ENCODE measurements at regions not wholly inside any gene's neighbourhood (a gene's known extent, or its start where the extent isn't known, plus 50 kb on each side); places are given as distances from the start of the nearest gene placed in this dataset.

- TF ChIP-seq CTCF (IDR thresholded peaks at IDR 0.05; ENCODE audit: insufficient read depth, low read depth, low read length): no peak
- no peak for TF ChIP-seq EZH2 (IDR thresholded peaks at IDR 0.05; ENCODE audit: insufficient read depth, low read length)
- Histone ChIP-seq H3K4me3 (ENCODE audit: insufficient read depth, low read depth, low read length) (no peak overlapping the region), H3K36me3 (ENCODE audit: insufficient read depth, low read length) (no peaks in the 10 kb centered on the region), H4K20me1 (ENCODE audit: insufficient read depth, low read length) (no peaks in the 10 kb centered on the region), H3K4me1 (ENCODE audit: insufficient read depth, low read length) (no peaks in the 10 kb centered on the region), H3K4me2 (ENCODE audit: low read length) (no peak overlapping the region), H2AFZ (ENCODE audit: low read depth, low read length) (no peak overlapping the region), H3K27ac (ENCODE audit: low read depth, low read length) (no peak overlapping the region), H3K27me3 (ENCODE audit: insufficient read depth, low read length) (no peaks in the 10 kb centered on the region), H3K9ac (ENCODE audit: low read length) (no peak overlapping the region), H3K79me2 (ENCODE audit: insufficient read depth, low read length) (no peaks in the 10 kb centered on the region), H3K9me3 (ENCODE audit: insufficient read depth, low read depth, low read length) (no peaks in the 10 kb centered on the region)
- Mint-ChIP-seq H3K4me3 (ENCODE audit: unreplicated experiment) (no peak overlapping the region), H3K9me3 (ENCODE audit: unreplicated experiment) (no peaks in the 10 kb centered on the region), H3K27me3 (ENCODE audit: low read depth, unreplicated experiment) (no peaks in the 10 kb centered on the region), H3K4me1 (ENCODE audit: low read depth, unreplicated experiment) (no peaks in the 10 kb centered on the region), H3K36me3 (ENCODE audit: low read depth, unreplicated experiment) (no peaks in the 10 kb centered on the region), H3K27ac (ENCODE audit: unreplicated experiment) (no peak overlapping the region)
- DNase-seq (ENCODE audit: low read depth) (no peak), FAIRE-seq (no peak)
Observed at GRCh38 chr11:39174196-39174595, 2285.3 kb downstream of the LRRC4C start.

DNA sequence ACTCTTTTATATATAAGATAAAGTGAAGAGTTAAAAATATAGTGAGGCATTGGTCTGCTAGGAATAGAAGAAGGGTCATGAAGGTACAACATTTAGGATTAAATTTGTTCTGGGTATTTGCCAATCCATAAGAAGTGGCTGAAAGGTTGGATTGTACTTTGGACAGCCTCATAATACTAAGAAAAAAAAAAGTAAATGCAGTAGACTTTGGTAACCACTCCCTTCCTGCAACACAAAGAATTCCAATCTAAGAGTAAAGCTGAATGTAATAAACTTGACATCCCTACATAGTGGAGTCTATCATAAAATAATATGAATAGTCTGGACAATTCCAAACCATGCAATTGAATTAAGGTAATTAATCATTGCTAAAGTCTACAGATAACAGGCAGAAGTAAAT, 2294.4 kb downstream of the LRRC4C start:
- Mint-ChIP-seq H3K4me3 (ENCODE audit: unreplicated experiment) (no peak overlapping the region), H3K4me1 (ENCODE audit: low read depth, unreplicated experiment) (no peaks in the 10 kb centered on the region), H3K27ac (ENCODE audit: unreplicated experiment) (no peak overlapping the region), H3K9me3 (ENCODE audit: unreplicated experiment) (no peaks in the 10 kb centered on the region), H3K27me3 (ENCODE audit: low read depth, unreplicated experiment) (no peaks in the 10 kb centered on the region), H3K36me3 (ENCODE audit: low read depth, unreplicated experiment) (no peaks in the 10 kb centered on the region)
- Histone ChIP-seq H3K36me3 (ENCODE audit: insufficient read depth, low read length) (no peaks in the 10 kb centered on the region), H4K20me1 (ENCODE audit: insufficient read depth, low read length) (no peaks in the 10 kb centered on the region), H3K27ac (ENCODE audit: low read depth, low read length) (no peak overlapping the region), H3K4me3 (ENCODE audit: insufficient read depth, low read depth, low read length) (no peak overlapping the region), H3K4me2 (ENCODE audit: low read length) (no peak overlapping the region), H3K9ac (ENCODE audit: low read length) (no peak overlapping the region), H2AFZ (ENCODE audit: low read depth, low read length) (no peak overlapping the region), H3K9me3 (ENCODE audit: insufficient read depth, low read depth, low read length) (no peaks in the 10 kb centered on the region), H3K4me1 (ENCODE audit: insufficient read depth, low read length) (no peaks in the 10 kb centered on the region), H3K79me2 (ENCODE audit: insufficient read depth, low read length) (no peaks in the 10 kb centered on the region), H3K27me3 (ENCODE audit: insufficient read depth, low read length) (no peaks in the 10 kb centered on the region)
- DNase-seq (ENCODE audit: low read depth) (no peak), FAIRE-seq (no peak)
- no peak for TF ChIP-seq CTCF (IDR thresholded peaks at IDR 0.05; ENCODE audit: insufficient read depth, low read depth, low read length)
- no peak for TF ChIP-seq EZH2 (IDR thresholded peaks at IDR 0.05; ENCODE audit: insufficient read depth, low read length)

DNA sequence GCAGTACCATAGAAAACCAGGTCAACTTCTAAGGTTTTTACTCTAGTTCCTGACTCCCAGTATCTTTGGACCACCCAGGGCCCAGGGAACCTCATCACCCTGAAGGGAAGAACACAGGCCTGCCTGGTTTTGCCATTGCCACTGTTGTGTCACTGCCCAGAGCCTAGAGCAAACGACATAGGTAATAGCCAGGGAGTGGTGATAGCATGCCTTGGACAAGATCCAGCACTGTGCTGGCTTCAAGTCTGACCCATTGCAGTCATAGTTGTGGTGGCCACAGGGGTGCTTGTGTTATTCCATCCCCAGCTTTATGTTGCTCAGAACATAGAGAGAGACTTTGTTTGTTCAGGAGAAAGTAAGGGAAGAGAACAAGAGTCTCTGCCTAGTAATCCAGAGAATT, 2310.2 kb downstream of the LRRC4C start:
- H3K9me3 ChIP-seq (ENCODE audit: insufficient read depth, low read depth, low read length): peaks cover 2% of the 10 kb centered on the region
- no peaks in the 10 kb centered on the region for H3K36me3 ChIP-seq (ENCODE audit: insufficient read depth, low read length)
- no peak overlapping the region for H3K9ac ChIP-seq (ENCODE audit: low read length)
- no peaks in the 10 kb centered on the region for H3K79me2 ChIP-seq (ENCODE audit: insufficient read depth, low read length)
- DNase-seq (ENCODE audit: low read depth) (no peak), FAIRE-seq (no peak)
- TF ChIP-seq CTCF (IDR thresholded peaks at IDR 0.05; ENCODE audit: insufficient read depth, low read depth, low read length): no peak
- no peak for TF ChIP-seq EZH2 (IDR thresholded peaks at IDR 0.05; ENCODE audit: insufficient read depth, low read length)
- H4K20me1 ChIP-seq (ENCODE audit: insufficient read depth, low read length): no peaks in the 10 kb centered on the region
- H2AFZ ChIP-seq (ENCODE audit: low read depth, low read length): no peak overlapping the region
- no peaks in the 10 kb centered on the region for H3K9me3 Mint-ChIP-seq (ENCODE audit: unreplicated experiment)
- H3K27ac ChIP-seq (ENCODE audit: low read depth, low read length): no peak overlapping the region
- no peaks in the 10 kb centered on the region for H3K27me3 Mint-ChIP-seq (ENCODE audit: low read depth, unreplicated experiment)
- H3K4me1 ChIP-seq (ENCODE audit: insufficient read depth, low read length): no peaks in the 10 kb centered on the region
- no peak overlapping the region for H3K4me2 ChIP-seq (ENCODE audit: low read length)
- H3K27ac Mint-ChIP-seq (ENCODE audit: unreplicated experiment): no peak overlapping the region
- H3K4me3 ChIP-seq (ENCODE audit: insufficient read depth, low read depth, low read length): no peak overlapping the region
- no peaks in the 10 kb centered on the region for H3K27me3 ChIP-seq (ENCODE audit: insufficient read depth, low read length)
- H3K36me3 Mint-ChIP-seq (ENCODE audit: low read depth, unreplicated experiment): no peaks in the 10 kb centered on the region
- H3K4me1 Mint-ChIP-seq (ENCODE audit: low read depth, unreplicated experiment): no peaks in the 10 kb centered on the region
- no peak overlapping the region for H3K4me3 Mint-ChIP-seq (ENCODE audit: unreplicated experiment)
